ENCODE measurements at regions not wholly inside any gene's neighbourhood (a gene's known extent, or its start where the extent isn't known, plus 50 kb on each side); places are given as distances from the start of the nearest gene placed in this dataset.
A peak's percentile ranks its signal among the peaks of the same experiment; 100 is the strongest.

GRCh38 chr18:39681061-39681460 lies 2115.5 kb upstream of the CELF4 start:
- DNase-seq, result no peak

GRCh38 chr18:39675906-39676305 lies 2110.3 kb upstream of the CELF4 start:
- DNase-seq, result no peak

GRCh38 chr18:39675368-39675767 lies 2109.8 kb upstream of the CELF4 start:
- no peak for DNase-seq

DNA sequence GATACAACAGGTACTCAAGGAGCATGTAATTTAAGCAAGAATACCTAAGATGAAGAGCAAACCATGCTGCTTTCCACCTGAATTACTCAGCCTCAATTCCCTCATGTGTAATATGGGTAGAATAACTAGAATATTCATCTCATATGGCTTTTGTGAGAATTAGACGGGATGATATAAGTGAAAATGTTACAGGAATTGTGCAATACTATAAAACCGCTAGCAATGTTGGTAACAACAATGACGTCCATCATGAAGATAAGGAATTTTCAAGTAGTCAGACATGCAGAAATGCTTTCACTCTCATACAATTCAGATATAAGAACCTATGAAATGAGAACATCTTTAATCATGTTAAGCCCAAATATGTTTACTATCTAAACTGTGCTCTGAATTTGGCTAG lies 2106.6 kb upstream of the CELF4 start:
- DNase-seq, result no peak

GRCh38 chr18:39667905-39668304 lies 2102.3 kb upstream of the CELF4 start:
- DNase-seq, result no peak

- DNase-seq, result no peak
Measured at GRCh38 chr18:39666541-39666940, 2100.9 kb upstream of the CELF4 start.

DNA sequence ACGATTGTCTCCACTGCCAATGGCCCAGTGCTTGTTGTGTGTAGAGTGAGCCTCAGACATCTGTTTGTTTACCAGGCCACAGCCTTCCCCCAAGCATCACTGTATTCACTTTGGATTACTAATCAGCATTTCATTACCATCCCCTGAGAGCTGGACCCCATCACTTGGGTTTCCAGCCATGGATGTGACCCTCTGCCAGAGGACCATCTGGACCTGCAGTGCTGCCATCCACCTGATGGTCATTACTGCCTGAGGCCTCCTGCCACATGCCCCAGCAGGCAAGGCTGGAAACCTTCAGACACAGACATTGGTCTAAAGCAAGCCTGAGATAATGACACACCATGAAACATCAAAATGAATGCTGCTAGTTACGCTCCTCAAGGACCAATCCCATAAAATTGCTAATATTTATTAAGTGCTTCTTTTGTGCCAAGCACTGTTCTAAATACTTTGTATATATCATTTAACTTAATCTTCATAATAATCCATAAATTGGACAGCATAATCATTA lies 2096.3 kb upstream of the CELF4 start:
- DNase-seq, result no peak

- DNase-seq, result no peak
Measured at GRCh38 chr18:39660141-39660540, 2094.5 kb upstream of the CELF4 start.

DNA sequence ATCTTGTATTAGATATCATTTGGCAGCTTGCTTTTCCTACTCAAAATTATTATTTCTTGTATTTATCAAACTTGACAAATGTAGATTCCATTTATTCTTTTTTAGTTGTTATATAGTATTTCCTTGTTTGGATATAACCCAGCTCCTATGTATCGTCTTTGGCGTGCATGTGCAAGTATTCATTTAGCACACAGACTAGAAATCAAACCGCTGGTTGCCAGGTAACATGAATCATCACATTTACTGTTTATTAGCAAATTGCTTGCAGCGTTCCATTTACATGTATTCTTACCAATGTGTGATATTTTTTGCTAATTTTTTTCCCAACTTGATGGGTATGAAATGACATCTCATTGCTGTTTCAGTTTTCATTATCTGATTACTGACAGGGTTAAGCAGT lies 2089.7 kb upstream of the CELF4 start:
- no peak for DNase-seq

- no peak for DNase-seq
Measured at GRCh38 chr18:39653221-39653620, 2087.6 kb upstream of the CELF4 start.

GRCh38 chr18:39648616-39649015 lies 2083.0 kb upstream of the CELF4 start:
- no peak for DNase-seq

- peak; percentile 77 for DNase-seq
Measured at GRCh38 chr18:39647627-39648534, 2082.3 kb upstream of the CELF4 start.

DNA sequence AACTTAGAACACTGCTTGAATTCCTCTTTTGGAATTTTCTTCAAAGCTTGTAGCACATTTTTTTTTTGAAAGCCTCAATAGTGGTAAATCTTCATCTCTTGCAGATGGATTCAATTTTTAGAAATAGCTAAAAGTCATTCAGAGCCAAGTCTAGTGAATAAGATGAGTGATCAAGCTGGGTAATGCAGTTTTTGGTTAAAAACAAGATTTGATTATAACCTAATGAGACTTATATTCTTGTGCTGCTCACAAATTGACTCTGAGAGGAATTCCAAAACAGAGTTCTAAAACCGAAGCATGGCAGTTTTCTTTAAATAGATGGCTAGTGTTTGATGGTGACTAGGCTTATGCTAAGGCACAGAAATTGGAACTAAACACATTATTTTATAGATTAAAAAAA lies 2072.6 kb upstream of the CELF4 start:
- DNase-seq, result no peak

- no peak for DNase-seq
Measured at GRCh38 chr18:39636931-39637330, 2071.3 kb upstream of the CELF4 start.

DNA sequence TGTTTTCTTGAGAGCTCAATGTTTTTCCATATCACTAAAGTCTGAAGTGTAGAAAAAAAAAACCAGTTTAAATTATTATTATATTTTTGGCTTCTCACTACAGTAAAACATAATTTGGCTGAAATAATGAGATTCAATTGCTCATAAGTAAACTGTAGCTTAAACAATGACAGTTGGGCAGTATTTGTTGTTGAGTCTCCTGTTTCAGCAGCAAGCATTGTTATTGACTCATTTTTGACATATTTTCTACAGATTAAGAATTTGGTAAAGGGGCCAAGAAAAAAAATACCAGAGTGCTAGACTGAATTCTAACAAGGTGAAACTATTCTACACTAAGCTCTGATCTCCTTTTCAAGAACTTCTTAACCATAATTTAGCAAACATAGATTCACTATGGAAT lies 2070.4 kb upstream of the CELF4 start:
- no peak for DNase-seq

GRCh38 chr18:39635192-39635591 lies 2069.6 kb upstream of the CELF4 start:
- no peak for DNase-seq

GRCh38 chr18:39627936-39628335 lies 2062.3 kb upstream of the CELF4 start:
- no peak for DNase-seq

- DNase-seq, result no peak
Measured at GRCh38 chr18:39624961-39625360, 2059.4 kb upstream of the CELF4 start.

DNA sequence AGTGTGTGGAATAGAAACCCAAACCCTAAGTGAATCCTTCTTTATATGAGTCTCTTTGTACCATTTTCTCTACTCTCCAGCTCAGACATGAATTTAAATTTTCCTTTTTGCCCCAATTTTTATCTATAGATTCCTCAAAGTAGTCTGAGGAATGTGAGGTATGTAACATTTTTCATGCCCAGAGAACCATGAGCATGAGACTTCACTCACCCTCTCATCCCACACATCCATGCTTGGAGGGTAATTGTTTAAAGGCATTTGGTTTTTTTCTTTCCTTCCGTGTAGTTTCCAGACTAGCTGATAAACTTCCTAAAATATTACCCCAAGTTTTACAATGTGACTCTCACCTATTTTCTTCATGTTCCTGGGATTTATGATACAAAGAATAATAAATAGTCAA lies 2056.8 kb upstream of the CELF4 start:
- DNase-seq, result no peak

GRCh38 chr18:39620551-39621168 lies 2055.1 kb upstream of the CELF4 start:
- DNase-seq, result no peak

GRCh38 chr18:39618265-39619003 lies 2052.8 kb upstream of the CELF4 start:
- DNase-seq, result no peak

DNA sequence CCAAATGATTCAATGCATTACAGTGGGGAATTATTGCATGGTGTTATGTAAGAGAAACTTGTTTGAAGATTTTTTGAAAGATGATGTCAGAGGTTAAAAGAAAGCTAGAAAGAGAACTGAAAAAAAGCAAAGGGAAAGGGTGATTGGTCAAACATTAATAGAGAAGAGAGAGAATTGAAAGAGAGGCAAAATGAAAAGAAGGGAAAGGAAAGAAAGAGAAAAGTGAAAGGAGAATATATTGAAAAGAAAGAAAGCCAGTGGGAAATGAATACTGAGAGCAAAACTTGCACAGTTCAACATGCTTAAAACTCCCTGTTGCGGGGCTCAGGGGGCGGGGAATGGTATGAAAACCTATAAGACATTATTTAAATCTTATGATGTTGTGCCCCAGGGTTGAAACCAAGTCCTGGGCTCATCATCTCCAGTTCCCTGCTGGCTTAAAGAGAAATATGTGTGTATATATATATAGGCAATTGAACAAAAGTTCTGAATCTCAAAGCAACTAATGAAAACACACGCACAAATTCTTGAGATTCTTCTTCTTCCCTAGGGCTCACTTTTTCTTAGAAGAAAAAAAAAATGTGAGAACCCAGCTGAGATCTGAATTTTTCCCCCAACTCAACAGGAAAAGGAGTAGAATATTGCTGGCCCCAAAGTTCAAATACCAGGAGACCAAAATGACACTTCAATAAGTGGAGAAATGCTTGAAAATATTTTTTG lies 2045.9 kb upstream of the CELF4 start:
- DNase-seq, result no peak

GRCh38 chr18:39607034-39607433 lies 2041.4 kb upstream of the CELF4 start:
- no peak for DNase-seq
